Astrocyte of the spinal cord (primary cell): ENCODE measurements at regions not wholly inside any gene's neighbourhood (a gene's known extent, or its start where the extent isn't known, plus 50 kb on each side); places are given as distances from the start of the nearest gene placed in this dataset.

Source experiments
- DNase-seq: peaks from one replicate; pipeline ENCODE4 v3.0.0; 2011; ENCODE audit warnings: low read depth, low spot score
- H3K4me3 ChIP-seq: 2 replicates; pipeline ENCODE4 v1.5.1; 2011; ENCODE audit warnings: low read depth, mild to moderate bottlenecking, low read length, moderate library complexity
- CTCF ChIP-seq: IDR thresholded peaks from 2 replicates; pipeline ENCODE4 v1.5.1; 2012; ENCODE audit warnings: low read depth, mild to moderate bottlenecking, low read length, inconsistent platforms
- in situ Hi-C: cut with HindIII; loops from 2 replicates; pipeline ENCODE4 v1.10.0; 2017; ENCODE audit warnings: low sequenced_read_pairs

DNA sequence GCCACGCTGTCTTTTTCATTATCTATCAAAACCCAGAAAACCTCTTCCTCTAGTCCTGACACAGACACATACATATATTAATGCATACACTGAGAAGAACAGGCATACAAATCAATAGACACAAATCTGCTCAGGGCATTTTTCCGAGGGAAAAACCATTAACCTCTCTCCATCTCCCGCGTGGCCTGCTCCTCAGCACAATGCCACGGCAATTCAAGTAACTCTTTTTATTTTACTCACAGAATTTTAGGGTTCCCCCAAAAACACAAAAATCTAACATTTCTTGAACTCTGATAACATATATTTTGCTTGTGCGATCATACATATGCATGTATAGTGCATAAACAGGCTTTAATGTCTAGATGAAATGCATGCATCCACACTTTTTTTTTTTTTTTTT is 110.8 kb upstream of the NSMCE3 start:
- in situ Hi-C loops = no loop called here
- TF ChIP-seq CTCF = no peak
- DNase-seq = no peak

GRCh38 chr15:29379647-29380046 is 110.0 kb upstream of the NSMCE3 start:
- in situ Hi-C loops = no loop called here
- no peak for TF ChIP-seq CTCF

More for the DNA sequence above, 110.8 kb upstream of the NSMCE3 start:
- no peak overlapping the region for H3K4me3 ChIP-seq

DNA sequence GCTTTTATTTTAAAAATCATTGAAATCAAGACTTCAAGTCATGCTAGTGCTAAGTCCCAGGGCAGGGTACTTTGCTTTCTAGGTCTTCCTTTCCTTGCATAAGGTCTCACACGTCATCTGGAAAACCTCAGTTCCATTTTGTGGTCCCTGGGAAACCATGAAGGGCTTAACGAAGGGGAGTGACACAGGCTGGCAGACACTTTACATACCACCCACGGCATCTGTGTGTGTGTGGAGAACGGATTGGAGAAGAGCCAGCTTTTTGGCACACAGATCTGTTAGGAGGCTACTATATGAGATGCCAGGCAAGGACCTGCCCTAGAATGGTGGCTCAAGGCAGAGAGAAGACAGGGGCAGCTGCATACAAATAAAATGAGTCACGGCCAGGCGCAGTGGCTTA is 107.5 kb upstream of the NSMCE3 start:
- no peak for DNase-seq
- in situ Hi-C loops = no loop called here
- no peak for TF ChIP-seq CTCF
- H3K4me3 ChIP-seq = no peak overlapping the region

More at GRCh38 chr15:29379647-29380046, 110.0 kb upstream of the NSMCE3 start:
- no peak for DNase-seq
- H3K4me3 ChIP-seq = no peak overlapping the region

DNA sequence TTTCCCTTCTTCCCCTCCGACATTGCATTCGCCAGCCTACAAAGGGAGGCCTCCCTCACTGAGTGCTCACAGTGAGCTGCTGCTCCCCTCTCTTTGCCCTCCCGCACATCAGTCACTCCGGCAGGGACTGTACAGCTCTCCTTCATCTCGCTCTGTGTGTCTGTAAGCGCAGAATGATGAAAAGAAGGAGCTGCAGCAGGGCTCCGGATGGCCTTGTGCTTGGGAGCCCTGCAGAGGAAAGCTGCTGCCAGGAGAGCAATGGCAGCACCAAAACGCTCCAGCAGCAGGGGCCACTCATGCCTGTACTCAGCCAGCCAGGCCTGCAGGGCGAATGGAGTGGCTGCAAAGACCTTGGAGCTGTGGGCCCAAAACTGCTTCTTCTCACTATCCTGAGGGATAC is 107.0 kb upstream of the NSMCE3 start:
- TF ChIP-seq CTCF = no peak
- in situ Hi-C loops = no loop called here
- DNase-seq = no peak
- H3K4me3 ChIP-seq = no peak overlapping the region

DNA sequence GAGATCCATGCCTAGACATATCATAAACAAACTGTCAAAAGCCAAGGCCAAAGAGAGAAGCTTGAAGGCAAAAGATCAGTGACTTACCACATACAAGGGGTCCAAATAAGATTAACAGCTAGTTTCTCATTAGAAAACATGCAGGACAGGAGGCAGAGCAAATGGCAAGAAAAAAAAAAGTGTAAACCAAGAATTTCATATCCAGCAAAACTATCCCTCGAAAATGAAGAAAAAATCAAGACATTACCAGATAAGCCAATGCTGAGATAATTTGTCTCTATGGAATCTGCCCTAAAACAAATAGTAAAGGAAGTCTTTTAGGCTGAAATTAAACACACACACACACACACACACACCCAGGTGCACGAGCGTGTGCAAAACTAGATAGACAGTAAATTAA is 99.6 kb upstream of the NSMCE3 start:
- H3K4me3 ChIP-seq = no peak overlapping the region
- in situ Hi-C loops = no loop called here
- no peak for TF ChIP-seq CTCF
- DNase-seq = no peak

DNA sequence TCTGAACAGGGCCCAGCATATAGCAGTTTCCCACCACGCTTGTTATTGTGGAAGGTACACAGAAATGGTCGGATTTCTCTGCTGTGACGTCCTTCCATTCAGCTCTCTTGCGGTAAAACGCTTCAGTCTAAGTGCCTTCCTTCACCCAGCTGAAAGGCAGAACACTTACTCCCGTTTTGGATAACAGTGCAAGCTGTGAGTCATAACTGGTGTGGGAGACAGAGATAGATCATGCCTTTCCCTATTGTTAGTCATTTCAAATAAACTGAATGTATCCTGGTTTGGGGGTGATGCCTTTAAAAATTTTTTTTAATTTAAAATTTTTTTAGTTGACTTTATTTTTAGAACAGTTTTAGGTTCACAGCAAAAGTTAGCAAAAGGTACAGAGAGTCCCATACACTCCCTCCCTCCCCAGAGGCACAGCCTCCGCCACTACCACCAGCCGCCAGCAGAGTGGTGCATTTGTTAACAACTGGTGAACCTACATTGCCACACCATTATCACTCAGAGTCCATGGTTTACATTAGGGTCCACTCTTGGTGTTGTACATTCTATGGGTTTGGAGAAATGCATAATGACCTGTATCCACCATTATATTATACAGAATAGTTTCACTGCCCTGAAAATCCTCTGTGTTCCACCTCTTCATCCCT is 94.9 kb upstream of the NSMCE3 start:
- peak; percentile 24 for TF ChIP-seq CTCF
- DNase-seq = peak; percentile 76
- H3K4me3 ChIP-seq = no peak overlapping the region
- in situ Hi-C loops = no loop called here

GRCh38 chr15:29361560-29361959 is 91.9 kb upstream of the NSMCE3 start:
- no peak for DNase-seq
- H3K4me3 ChIP-seq = no peak overlapping the region
- in situ Hi-C loops = no loop called here
- no peak for TF ChIP-seq CTCF
